Dedifferentiated amniotic fluid mesenchymal stem cell (primary cell): ENCODE measurements at regions not wholly inside any gene's neighbourhood (a gene's known extent, or its start where the extent isn't known, plus 50 kb on each side); places are given as distances from the start of the nearest gene placed in this dataset.

Experiments
- DNase-seq: peaks from one replicate; pipeline ENCODE4 v3.0.0-alpha.2; 2016; ENCODE audit errors: extremely low spot score

DNA sequence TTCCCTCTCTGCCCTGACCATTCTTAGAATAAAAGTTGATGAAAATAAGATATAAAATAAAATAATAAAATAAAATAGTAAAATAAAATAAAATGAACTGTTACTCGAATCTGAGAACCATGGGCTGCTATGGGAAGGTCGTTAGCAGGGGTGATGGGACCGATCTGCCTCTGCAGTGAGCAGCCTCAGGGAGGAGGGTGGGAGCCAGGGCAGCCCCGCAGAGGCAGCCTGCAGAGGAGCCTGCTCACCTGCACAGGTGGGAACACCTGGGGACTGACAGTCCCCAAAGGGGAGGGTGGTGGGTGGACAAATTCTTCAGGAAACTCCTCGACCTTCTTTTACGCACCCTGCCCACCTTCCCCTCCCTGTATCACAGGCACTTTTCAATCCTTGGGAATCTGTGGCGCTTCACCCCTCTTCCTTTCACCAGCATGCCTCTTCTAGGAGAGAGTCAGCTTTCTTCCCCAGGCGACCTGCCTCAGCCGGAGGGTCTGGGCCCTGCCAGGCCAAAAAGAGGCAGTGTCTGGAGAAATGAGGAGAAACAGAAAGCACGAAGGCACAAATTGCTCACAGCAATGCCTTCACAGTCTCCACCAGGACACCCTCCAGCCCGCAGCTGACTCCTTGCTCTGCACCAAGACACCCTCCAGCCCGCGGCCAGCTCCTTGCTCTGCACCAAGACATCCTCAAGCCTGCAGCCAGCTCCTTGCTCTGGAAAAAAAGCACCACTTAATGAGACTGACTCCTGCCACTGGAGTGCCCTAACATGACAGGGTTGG is 368.4 kb upstream of the SHH start:
- no peak for DNase-seq

DNA sequence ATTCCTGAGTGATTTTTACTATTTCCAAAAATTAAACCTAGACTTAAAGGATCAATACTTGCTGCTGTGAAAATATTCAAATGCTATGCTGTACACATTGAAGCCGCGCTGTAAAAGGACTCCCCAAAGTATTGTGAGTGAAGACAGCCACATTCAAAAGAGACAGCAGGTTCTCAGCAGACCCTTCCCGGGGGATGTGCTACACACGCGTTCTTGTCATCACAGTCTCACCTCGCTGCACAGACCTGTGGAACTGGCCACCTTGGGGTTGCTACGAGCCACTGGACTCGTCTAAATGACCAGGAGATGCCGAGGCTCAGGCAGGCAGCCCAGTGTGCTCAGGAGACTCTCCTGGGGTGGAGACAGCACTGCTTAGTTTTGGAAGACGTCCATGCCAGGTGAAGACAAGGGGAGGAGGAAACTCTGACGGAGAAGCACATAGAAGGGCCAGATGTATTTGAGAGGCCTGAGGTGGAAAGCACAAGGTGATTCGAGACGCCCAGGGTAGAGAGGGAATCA is 367.7 kb upstream of the SHH start:
- DNase-seq, result no peak

DNA sequence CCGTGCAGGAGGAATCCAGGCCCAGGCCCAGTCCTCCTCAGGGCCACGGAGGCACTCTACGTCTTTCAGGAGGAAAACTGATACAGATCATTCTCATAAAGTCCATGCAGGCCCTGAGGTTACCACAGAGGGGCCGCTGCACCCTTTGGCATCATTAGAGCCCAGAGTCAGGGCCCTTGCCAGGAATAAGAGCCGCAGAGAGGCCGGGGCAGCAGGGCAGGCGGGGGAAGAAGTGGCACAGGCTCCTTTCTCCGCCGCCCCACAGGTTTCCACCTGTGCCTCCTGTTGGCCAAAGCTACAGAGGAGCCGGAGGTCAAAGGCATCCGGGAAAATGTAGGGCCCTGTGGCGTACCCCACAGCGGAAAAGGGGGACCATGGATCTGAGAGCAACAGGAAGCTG is 366.6 kb upstream of the SHH start:
- DNase-seq, result no peak

DNA sequence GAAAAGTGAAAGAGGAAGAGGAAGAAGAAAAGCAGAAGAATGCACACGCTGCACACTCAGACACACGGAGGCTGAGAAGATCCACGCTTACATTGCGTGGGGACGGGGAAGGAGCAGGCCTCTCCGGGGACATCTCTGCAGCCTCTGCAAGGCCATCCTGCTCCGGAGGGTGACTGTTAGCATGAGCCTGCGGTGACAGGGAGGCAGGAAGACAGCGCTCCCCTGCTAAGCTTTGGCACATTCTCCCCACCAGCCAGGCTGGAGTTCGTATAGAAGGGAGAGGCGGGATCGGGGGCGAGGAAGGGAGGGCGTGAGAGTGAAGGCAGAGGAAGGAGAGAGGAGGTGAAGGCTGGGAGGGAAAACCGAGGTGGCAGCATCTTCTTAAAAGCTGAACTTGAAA is 366.0 kb upstream of the SHH start:
- DNase-seq, result no peak

DNA sequence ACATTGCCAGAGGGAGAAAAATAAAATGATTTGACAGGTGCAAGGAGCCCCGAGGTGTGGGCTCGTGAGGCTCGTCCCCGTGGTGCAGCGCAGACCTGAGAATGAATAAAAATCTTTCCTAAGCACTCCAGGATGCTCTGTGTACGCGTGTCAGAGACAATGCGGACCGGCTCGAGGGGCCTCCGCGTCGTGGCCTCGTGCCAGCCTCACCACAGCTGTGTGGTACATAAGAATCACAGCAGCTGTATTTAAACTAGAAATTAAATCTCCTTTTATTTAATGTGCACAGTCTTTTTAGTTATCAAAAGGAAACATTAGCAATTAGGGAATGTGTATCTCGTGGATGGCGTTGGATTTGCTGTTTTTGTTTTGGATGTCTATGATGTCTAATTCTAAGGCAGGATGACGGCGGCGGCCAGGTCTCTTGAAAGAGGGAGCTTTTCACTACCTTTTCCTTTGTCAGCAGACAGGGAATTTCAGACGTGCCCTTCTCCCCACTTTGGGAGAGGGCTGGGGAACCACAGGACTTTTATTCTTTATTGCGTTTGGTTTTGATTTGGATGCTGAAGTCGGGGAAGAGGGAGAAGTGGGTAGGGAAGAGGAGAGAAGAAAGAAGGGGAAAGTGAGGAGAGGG is 365.3 kb upstream of the SHH start:
- no peak for DNase-seq

DNA sequence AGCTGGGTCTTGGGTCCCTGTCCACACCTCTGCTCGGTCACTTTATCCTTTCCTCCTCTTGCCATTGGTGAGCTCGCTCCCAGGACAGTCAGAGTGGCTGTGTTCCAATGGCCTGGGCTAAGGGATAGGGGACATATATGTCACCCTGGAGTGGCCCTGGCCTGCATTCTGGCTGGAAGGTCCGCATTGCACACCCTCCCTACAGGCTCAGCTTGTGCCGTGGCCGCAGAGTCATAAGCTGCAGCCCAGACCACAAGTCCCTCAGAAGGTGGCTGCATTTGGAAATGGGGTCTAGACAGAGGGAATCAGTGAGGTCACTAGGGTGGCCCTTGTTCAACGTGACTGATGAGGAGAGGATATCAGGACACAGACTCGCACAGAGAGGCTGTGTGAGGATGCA is 363.8 kb upstream of the SHH start:
- no peak for DNase-seq

DNA sequence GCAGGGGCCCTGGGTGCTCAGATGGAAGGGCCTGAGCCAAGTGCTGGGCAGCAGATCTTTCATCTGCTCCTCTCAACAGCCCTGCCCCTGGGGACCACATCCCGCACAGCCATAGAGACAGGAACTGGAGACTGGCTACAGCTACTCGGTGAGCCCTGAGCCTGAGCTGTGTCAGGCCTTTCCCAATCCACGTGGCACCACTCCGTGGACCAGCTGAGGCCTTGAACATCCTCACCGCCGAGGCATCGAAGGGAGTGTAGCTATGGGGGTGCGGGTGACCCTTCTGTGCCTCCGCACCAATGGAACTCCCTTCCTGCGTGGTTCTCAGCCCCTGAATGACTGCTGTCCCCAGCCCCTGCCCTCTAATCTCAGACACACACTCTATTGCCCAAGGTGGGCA is 362.7 kb upstream of the SHH start:
- DNase-seq, result no peak

DNA sequence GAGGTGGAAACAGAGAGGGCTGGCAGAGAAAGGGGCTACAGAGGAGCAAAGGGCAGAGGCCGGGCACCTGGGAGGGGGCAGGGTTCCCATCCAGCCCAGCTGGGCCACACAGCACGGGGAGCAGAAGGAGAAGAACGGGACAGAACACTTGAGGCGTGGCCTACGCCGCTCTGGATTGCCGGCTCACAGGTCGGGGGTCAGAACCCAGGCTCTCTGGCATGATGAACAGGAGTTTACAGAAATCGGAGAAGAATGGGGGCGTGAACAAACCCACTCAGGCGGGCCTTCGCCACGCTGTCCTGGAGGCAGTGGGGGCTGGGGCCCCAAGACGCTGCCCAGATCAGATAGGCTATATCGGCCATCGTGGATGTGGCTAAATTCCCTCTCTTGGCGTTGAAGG is 362.2 kb upstream of the SHH start:
- no peak for DNase-seq

DNA sequence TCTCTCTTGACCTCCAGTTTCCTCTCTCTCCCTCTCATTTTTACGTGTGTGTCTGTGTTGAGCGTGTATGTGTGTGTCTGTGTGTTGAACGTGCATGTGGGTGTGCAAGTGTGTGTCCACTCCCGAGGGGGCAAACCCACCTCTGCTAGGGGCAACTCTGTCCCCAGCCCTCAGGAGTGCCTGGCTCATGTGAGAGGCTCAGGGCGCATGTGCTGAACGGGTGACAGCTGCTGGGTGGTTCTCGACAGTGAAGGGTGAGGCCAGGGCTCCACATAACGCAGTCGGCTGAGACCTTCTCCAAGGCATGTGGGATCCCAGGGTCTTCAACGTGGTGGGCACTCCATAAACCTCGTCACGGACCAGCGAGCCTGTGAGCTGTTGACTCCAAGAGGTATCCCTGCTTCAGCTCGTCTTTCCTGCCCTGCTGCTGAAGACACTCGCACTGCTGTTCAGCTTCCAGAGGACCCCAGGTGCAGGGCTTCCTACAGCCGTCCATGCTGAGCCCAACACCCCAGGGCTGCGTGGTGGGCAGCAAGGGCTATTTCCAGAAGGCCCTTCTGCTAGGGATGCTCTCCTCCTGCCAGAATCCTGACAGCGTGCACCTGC is 361.6 kb upstream of the SHH start:
- DNase-seq, result no peak

DNA sequence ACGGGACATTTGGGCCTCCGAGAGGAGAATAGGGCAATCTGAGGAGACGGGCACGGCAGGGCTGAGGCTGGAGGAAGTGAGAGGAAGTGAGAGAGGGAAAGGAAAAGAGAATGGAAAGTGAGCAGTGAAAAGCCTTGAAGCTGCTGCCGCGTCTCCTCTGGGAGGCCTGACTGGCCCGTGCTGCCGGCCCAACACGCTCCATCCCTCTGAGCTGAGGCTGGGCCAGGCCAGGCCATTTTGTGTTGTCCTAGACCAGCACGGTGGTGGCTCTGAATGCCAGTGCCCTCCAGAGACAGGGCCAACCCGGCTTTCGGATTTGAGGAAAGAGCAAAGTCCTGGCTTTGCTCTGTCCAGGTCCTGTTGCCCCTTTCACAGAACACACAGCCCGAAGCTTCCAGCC is 361.1 kb upstream of the SHH start:
- no peak for DNase-seq

DNA sequence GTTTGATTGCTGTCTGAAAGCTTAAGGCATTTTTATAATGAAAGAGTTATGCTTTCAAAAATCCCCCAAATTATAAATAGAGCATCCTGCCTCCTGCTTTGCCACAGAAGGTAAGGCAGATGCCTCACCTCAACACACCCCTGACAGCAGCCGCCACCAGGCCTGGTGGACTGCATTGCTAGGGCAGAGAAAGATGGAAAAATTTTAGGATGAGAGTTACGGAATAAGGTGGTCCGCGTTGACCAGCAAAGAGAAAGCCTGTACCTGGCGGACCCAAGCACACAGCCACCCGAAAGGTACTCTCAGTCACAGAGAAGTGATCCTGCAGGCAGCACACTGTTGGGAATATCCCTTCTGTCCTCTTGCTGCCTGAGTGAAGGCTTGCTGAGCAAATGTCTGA is 360.4 kb upstream of the SHH start:
- no peak for DNase-seq

DNA sequence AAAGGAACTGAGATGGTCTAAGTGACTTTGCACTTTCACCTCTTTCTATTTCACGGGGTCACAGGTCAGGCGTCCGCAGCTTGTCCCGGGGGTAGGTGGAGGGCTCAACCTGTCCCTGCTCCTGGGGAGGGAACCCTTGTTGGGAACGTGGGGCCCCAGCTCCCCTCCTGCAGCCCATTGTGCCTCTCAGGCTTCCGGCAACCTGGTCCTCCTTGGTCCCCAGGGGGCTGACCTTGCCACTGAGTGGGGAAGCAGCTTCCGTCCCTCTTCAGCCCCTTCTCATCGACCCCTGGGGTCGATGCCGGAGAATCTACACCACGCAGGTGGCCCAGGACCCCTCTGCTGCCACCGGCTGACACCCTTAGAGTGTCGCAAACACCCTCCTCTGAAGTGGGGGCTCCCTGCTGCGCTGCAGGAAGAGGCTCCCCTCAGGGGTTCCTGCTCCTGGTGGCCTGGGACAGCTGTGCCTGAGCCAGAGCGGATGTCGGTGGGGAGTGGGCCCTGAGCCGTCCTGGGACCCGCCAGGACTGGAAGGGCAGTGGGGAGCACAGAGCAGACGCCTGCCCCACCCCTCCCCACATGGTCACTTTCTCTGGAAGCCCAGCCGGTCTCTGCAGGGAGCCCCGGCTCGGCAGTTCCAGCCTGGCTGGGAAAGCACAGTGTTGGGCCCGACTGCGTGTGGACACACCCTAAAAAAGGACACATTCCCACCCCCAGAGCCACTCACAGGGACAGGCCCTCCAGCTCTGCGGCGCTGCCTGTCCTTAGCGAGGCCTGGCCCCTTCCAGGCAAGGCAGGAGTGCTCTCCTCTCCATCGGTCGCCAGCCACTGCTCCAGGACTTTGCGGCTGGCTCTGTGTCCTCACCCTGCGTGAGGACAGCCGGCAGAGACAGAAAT is 357.5 kb upstream of the SHH start:
- DNase-seq, result no peak

DNA sequence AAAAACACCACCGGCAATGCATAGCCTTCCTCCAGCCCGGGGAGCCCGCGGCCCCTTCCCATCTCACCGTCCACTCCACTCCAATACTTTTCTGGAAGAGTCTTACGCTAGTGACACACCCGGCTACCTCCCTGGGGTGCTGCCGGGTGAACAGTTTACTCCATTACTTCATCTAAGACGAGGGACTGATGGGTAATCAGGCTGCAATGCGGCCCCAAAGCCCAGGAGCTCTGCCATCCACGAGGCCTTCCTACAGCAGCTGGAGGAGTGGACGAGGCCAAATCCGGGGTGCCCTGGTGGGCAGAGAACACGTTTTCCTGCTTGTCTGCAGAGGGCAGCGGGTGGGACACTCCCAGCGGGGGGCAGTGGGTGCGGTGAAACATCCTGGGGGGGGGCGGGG is 356.2 kb upstream of the SHH start:
- no peak for DNase-seq

DNA sequence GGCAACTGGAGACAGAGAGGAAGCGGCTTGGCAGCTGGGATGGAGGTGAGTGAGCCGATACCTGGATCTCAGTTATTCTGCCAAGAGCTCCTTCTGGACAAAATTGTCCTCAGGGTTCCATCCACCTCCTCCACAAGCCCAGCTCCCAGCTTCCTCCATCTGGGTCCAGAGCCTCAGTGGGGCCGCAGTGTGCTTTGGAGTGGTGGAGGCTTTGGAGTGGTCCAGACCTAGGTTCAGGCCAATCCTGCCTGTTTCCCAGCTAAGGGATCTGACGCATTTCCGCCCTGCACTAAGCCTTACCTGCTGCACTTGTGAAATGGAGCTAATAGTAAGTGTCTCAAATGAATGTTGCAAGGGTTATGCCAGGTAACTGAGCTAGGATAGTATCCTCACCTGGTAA is 355.7 kb upstream of the SHH start:
- no peak for DNase-seq

DNA sequence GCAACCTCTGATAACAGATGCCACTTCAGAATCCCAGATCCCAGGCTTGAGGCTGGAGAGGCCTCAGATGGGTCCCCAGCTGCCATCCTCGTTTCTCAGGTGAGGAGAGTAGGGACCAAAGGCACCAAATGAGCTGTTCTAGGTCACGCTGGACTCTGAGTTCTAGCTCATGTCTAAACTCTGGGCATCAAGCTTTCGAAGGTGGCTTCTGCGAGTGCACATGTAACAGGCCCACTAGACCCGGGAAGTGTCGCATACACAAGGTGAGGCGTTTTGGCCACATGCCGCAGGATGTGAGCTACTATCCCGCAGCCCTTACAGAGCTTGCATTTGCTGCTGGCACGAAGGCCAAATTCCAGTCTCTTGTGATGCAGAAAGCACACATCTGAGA is 355.1 kb upstream of the SHH start:
- DNase-seq, result no peak

DNA sequence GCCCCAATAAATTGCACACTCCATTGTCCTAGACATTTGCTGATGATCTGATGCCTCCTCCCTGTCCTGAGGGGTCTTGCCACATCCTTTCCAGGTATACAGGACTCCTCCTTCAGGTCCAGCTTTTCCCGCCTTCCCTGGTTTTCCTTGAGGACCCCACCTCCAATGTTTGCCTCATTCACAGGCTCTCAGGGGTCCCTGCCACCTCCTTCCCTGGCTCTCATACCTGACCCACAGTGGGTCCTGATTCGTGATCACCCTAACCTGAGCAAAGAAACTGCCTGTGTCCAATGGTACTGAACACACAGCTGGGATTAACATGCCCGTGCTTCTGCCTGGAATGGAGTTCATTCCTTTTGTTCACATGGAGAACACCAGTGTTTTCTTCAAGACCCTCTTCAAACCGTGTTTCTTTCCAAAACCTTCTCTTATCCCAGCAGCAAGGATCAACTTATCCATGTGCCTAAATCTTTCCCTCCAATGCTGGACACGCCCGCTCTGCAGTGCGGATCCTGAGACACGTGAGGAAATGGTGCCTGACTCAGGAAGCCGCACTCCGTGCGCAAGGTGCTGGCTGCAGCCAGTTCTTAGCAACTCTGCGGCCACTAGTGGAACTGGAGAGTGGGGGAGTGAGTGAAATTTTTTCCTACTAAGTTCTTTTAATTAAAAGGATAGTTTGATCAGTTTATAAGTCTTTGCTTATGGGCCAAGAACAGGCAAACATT is 354.6 kb upstream of the SHH start:
- no peak for DNase-seq

DNA sequence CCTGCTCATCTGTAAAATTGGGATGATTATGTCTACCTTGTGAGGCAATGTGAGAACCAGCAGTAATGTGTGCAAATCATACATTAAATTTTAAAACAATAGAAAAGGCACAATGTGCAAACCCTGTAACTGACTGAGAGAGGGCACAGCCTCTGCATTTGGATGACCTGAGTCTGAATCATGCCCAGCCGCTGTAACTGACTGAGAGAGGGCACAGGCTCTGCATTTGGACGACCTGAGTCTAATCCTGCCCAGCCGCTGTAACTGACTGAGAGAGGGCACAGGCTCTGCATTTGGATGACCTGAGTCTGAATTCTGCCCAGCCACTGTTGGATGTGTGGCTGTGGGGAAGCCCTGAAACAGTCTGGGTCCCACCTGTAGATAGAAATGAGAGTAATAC is 351.5 kb upstream of the SHH start:
- no peak for DNase-seq

DNA sequence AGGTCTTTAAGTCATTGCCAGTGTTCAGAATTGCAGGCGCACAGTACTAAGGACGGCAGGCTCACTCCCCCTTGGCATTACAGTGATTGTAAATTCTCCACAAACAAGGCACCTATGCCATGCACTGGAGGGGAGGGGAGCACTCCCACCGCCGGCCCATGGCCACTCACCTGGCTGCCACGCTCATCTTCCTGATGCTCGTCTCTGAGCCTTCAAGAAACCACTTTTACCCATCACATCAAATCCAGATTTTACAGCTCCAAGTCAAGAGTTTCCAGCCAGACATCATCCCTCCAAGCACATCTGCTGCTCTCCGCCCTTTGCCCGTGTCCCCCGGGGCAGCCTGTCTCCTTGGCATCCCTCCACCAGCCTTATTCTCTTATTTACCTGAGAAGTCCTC is 350.2 kb upstream of the SHH start:
- no peak for DNase-seq

DNA sequence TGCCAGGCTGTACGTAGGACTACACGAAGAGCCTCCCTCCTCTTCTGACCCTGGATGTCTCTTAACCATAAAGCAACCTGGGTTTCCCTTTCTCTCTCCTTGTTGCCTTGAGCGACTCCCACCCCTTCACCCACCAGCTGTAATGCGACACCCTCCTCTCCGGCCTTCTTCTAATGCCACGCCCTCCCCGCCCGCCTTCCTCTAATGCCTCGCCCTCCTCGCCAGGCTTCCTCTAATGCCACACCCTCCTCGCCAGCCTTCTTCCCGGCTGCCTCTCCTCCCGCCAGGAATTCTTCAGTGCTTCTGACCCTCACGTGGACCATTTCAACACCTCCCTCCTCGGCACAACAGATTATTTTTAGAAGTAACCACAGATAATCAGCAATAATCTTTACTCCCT is 348.5 kb upstream of the SHH start:
- no peak for DNase-seq

DNA sequence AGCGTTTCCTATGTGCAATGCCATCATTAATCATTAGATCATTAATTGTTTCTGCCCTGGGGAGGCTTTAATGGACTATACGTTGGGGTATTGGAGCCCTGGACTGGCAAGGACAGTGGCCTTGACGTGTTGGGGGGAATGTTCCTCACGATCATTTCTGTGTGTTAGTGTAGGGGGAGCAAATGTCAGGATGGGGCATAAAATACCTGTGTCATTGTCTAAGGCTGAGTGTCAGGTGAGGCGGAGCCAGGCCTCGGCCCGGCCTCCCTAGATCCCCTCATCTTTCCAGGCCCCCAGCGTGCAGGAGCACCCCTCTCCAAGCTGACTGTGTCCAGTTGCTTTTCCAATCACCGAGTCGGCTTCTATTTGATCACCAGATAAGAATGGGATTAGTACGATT is 346.4 kb upstream of the SHH start:
- no peak for DNase-seq

DNA sequence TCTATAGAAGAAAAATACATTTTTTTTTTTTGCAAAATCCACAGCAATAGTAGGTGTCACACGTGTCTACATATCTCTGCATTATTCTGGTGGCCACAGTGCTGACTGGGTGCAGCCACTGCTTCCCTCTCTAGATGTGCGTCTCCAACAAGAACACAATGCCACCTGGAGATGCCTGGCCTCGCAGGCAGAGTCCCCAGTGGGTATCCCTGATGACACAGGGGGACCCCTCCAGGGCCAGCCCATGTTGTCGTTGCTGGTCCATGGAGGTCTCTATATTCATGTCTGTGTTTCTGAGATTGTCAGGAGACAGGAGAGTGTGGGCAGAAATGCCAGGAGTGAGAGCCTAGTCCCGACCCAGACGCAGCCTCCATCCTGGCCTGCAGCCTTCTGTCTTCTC is 345.9 kb upstream of the SHH start:
- no peak for DNase-seq
